ENCODE measurements at regions not wholly inside any gene's neighbourhood (a gene's known extent, or its start where the extent isn't known, plus 50 kb on each side); places are given as distances from the start of the nearest gene placed in this dataset.
"Not testable (repeated sequence)": the region's sequence is repeated elsewhere in the genome, so short reads cannot be mapped to it uniquely, and the experiment has no call there.

DNA sequence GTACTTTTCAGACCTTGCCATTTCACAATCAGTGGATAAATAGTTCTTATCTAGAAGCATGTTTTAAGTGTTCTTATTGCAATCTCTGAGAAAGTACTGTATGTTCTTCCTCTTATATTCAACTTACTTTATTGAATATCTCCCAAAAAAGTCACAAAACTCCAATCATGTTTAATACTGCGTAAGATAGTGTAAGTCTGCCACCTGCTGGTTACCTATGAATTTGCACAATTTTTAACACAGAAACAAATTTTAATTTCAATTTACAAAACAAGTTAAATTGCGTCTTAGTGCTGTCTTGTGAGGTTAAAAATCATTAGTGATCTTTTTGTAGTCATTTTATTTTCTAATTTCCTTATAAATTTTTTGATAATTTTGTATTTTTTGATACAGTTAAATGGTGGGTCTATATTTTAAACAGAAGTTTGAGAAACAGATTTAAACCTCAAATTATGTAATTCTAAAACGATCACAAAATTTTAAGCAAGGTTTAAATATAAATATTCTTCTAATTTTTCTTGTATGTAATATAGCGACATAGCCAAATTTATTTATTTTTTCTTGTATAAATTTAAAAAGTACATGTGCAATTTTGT is 115.8 kb downstream of the EMB start:
- H3K4me3 ChIP-seq (ENCODE audit: low read length): no peak overlapping the region
- peaks cover 56% of the 10 kb centered on the region for H3K9me3 ChIP-seq (ENCODE audit: control insufficient read depth, low read length)
- H3K27me3 ChIP-seq (ENCODE audit: control insufficient read depth, insufficient read depth, low read length, poor library complexity, severe bottlenecking): no peaks in the 10 kb centered on the region
- no peaks in the 10 kb centered on the region for H3K4me1 ChIP-seq (ENCODE audit: control insufficient read depth, insufficient read depth, low read length)
- H3K9me3 Mint-ChIP-seq: peaks cover 75% of the 10 kb centered on the region
- H3K27ac ChIP-seq (ENCODE audit: low read depth, low read length): no peak overlapping the region
- H3K27ac Mint-ChIP-seq: no peak overlapping the region
- H3K36me3 ChIP-seq (ENCODE audit: control insufficient read depth, insufficient read depth, low read length): no peaks in the 10 kb centered on the region
- no peak overlapping the region for H3K4me3 Mint-ChIP-seq
- H3K4me1 Mint-ChIP-seq: no peaks in the 10 kb centered on the region
- WGBS, 2 experiments (ENCODE audit: insufficient coverage in 1 of 2, insufficient read length in 1 of 2): 71% methylated on average over 3 of the region's 4 CpGs; no CpG with 5 or more reads in 1 of the 2 experiments
- no peaks in the 10 kb centered on the region for H3K36me3 Mint-ChIP-seq (ENCODE audit: low read depth)
- TF ChIP-seq, protein P1, sequence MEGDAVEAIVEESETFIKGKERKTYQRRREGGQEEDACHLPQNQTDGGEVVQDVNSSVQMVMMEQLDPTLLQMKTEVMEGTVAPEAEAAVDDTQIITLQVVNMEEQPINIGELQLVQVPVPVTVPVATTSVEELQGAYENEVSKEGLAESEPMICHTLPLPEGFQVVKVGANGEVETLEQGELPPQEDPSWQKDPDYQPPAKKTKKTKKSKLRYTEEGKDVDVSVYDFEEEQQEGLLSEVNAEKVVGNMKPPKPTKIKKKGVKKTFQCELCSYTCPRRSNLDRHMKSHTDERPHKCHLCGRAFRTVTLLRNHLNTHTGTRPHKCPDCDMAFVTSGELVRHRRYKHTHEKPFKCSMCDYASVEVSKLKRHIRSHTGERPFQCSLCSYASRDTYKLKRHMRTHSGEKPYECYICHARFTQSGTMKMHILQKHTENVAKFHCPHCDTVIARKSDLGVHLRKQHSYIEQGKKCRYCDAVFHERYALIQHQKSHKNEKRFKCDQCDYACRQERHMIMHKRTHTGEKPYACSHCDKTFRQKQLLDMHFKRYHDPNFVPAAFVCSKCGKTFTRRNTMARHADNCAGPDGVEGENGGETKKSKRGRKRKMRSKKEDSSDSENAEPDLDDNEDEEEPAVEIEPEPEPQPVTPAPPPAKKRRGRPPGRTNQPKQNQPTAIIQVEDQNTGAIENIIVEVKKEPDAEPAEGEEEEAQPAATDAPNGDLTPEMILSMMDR (conservative IDR thresholded peaks at IDR 0.05): peak; percentile 85
- no peaks in the 10 kb centered on the region for H3K27me3 Mint-ChIP-seq (ENCODE audit: insufficient read depth)
- no peak for DNase-seq
- H3K9ac ChIP-seq (ENCODE audit: extremely low read depth, low read length, poor library complexity, severe bottlenecking): no peak overlapping the region

DNA sequence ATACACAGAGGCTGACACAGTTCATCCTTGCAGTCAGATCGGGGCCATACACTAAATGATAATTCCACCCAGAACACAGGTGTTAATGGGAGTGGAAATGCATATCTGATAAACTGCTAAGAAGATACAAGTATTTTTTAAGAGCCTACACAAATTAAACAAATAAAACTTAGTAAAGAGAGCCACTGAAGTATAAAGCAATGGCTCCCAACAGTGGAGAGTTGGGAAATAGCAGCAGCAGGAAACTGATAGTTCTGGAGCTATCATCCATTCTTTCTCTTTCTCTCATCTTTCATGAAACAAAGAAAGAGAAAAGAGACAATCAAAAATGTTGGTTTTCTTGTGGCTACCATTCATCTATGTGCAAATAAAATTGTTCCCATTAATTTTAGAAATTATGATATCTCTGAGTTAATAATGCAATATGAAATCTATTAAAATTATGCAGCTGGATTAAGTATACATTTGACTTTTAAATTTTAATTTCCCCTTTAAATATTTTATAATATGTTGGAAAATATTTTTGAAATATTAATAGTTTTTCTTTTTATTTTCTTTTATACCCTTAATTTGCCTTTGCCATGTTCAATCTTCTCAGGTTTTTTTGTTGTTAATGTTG is 120.8 kb downstream of the EMB start:
- Mint-ChIP-seq H3K9me3 (peaks cover 84% of the 10 kb centered on the region), H3K4me3 (no peak overlapping the region), H3K27me3 (ENCODE audit: insufficient read depth) (no peaks in the 10 kb centered on the region), H3K4me1 (no peaks in the 10 kb centered on the region), H3K27ac (no peak overlapping the region), H3K36me3 (ENCODE audit: low read depth) (no peaks in the 10 kb centered on the region)
- H3K27me3 ChIP-seq (ENCODE audit: control insufficient read depth, insufficient read depth, low read length, poor library complexity, severe bottlenecking): no peaks in the 10 kb centered on the region
- no peak overlapping the region for H3K9ac ChIP-seq (ENCODE audit: extremely low read depth, low read length, poor library complexity, severe bottlenecking)
- no peak for DNase-seq
- H3K27ac ChIP-seq (ENCODE audit: low read depth, low read length): no peak overlapping the region
- TF ChIP-seq, protein P1 (conservative IDR thresholded peaks at IDR 0.05): no peak
- no peaks in the 10 kb centered on the region for H3K36me3 ChIP-seq (ENCODE audit: control insufficient read depth, insufficient read depth, low read length)
- H3K9me3 ChIP-seq (ENCODE audit: control insufficient read depth, low read length): peaks cover 66% of the 10 kb centered on the region
- no peaks in the 10 kb centered on the region for H3K4me1 ChIP-seq (ENCODE audit: control insufficient read depth, insufficient read depth, low read length)
- 64% methylated on average over 1 of the region's 1 CpG; no CpG with 5 or more reads in 1 of the 2 experiments for WGBS, 2 experiments (ENCODE audit: insufficient coverage in 1 of 2, insufficient read length in 1 of 2)
- H3K4me3 ChIP-seq (ENCODE audit: low read length): no peak overlapping the region

DNA sequence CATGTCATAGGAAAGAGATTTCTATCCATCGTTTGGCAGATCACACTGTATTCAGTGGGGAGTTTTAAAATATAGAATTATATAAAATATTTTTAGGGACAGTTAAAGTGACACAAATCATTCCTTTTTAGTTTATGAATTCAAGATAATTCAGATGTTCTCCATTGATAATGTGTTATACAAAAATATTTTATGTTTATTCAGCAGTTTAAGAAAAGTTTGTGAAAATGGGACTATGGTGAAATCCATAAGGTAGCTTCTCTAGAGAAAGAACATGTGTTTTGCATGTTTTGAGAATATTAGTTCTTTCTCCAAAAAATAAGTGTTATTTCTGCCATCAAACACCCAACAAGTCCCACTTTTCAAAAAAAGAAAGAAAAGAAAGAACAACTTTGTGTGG is 122.9 kb downstream of the EMB start:
- no peak overlapping the region for H3K9ac ChIP-seq (ENCODE audit: extremely low read depth, low read length, poor library complexity, severe bottlenecking)
- no peaks in the 10 kb centered on the region for H3K36me3 Mint-ChIP-seq (ENCODE audit: low read depth)
- peaks cover 77% of the 10 kb centered on the region for H3K9me3 ChIP-seq (ENCODE audit: control insufficient read depth, low read length)
- no peaks in the 10 kb centered on the region for H3K27me3 Mint-ChIP-seq (ENCODE audit: insufficient read depth)
- H3K36me3 ChIP-seq (ENCODE audit: control insufficient read depth, insufficient read depth, low read length): no peaks in the 10 kb centered on the region
- no peak overlapping the region for H3K27ac ChIP-seq (ENCODE audit: low read depth, low read length)
- 80% methylated on average over 1 of the region's 1 CpG; no CpG with 5 or more reads in 1 of the 2 experiments for WGBS, 2 experiments (ENCODE audit: insufficient coverage in 1 of 2, insufficient read length in 1 of 2)
- no peak overlapping the region for H3K4me3 ChIP-seq (ENCODE audit: low read length)
- H3K4me1 ChIP-seq (ENCODE audit: control insufficient read depth, insufficient read depth, low read length): no peaks in the 10 kb centered on the region
- H3K4me1 Mint-ChIP-seq: no peaks in the 10 kb centered on the region
- no peaks in the 10 kb centered on the region for H3K27me3 ChIP-seq (ENCODE audit: control insufficient read depth, insufficient read depth, low read length, poor library complexity, severe bottlenecking)
- DNase-seq: no peak
- TF ChIP-seq, protein P1 (conservative IDR thresholded peaks at IDR 0.05): no peak
- no peak overlapping the region for H3K4me3 Mint-ChIP-seq
- H3K27ac Mint-ChIP-seq: no peak overlapping the region
- peaks cover 85% of the 10 kb centered on the region for H3K9me3 Mint-ChIP-seq

DNA sequence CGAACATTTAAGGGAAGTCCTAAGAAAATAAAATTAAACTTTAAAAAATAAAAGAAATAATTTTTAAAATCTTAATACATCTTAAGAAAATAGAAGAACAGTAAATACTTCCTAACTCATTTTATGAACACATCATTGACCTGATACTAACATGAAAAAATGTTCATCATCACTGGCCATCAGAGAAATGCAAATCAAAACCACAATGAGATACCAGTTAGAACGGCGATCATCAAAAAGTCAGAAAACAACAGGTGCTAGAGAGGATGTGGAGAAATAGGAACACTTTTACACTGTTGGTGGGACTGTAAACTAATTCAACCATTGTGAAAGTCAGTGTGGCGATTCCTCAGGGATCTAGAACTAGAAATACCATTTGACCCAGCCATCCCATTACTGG is 134.6 kb downstream of the EMB start:
- not testable (repeated sequence) for H3K4me1 ChIP-seq (ENCODE audit: control insufficient read depth, insufficient read depth, low read length); H3K36me3 Mint-ChIP-seq (ENCODE audit: low read depth); H3K27me3 ChIP-seq (ENCODE audit: control insufficient read depth, insufficient read depth, low read length, poor library complexity, severe bottlenecking); H3K9ac ChIP-seq (ENCODE audit: extremely low read depth, low read length, poor library complexity, severe bottlenecking); H3K27ac ChIP-seq (ENCODE audit: low read depth, low read length); H3K4me3 ChIP-seq (ENCODE audit: low read length); H3K4me3 Mint-ChIP-seq; H3K4me1 Mint-ChIP-seq; H3K27me3 Mint-ChIP-seq (ENCODE audit: insufficient read depth); H3K36me3 ChIP-seq (ENCODE audit: control insufficient read depth, insufficient read depth, low read length); DNase-seq; H3K27ac Mint-ChIP-seq
- WGBS, 2 experiments (ENCODE audit: insufficient coverage in 1 of 2, insufficient read length in 1 of 2): 68 to 88% methylated on average over 2 to 3 of the region's 4 CpGs
- peaks cover 70% of the 10 kb centered on the region for H3K9me3 Mint-ChIP-seq
- peaks cover 29% of the 10 kb centered on the region for H3K9me3 ChIP-seq (ENCODE audit: control insufficient read depth, low read length)

Measured in endodermal cell (in vitro differentiated cells).